Endothelial cell of umbilical vein (primary cell): ENCODE measurements at regions not wholly inside any gene's neighbourhood (a gene's known extent, or its start where the extent isn't known, plus 50 kb on each side); places are given as distances from the start of the nearest gene placed in this dataset.

Experiments
- BruUV-seq: library from RNA; stranded (reverse); fragments of 400-500 nt; replicated peaks from 2 replicates; lab custom pipeline; 2021; lab: Mats Ljungman, UMichigan
- CTCF ChIA-PET: fragments of 300-600, 350-600 bp; sonication (Branson Sonifier 250); formaldehyde crosslinking; loops from one replicate; lab custom pipeline; 2021; ENCODE audit warnings: antibody characterized with exemption, inconsistent platforms; lab: Charles Lee
- POLR2A ChIA-PET: fragments of 300-600, 350-600 bp; sonication (Branson Sonifier 250); formaldehyde crosslinking; loops from one replicate; lab custom pipeline; 2021; ENCODE audit warnings: antibody characterized with exemption, inconsistent platforms; lab: Charles Lee
- DNase-seq: peaks from one replicate; pipeline ENCODE4 v3.0.0-alpha.2; 2011; ENCODE audit warnings: low read depth, low spot score
- FAIRE-seq: peaks from 2 replicates; lab custom pipeline; 2011; peaks lifted over from hg19 to GRCh38; lab: Jason Lieb, UNC
- H2AFZ ChIP-seq: 2 replicates; pipeline ENCODE4 v1.6.0; 2012; ENCODE audit warnings: low read depth, low read length, control low read depth, inconsistent platforms
- H3K27ac ChIP-seq: 2 replicates; pipeline ENCODE4 v1.5.1; 2011; ENCODE audit warnings: low read depth, mild to moderate bottlenecking, control low read depth, low read length, moderate library complexity; ENCODE audit not compliant: insufficient read depth
- H3K27me3 ChIP-seq, 2 experiments: 2 replicates each; pipeline versions ENCODE4 v1.6.0 to v1.6.1; 2011; ENCODE audit warnings: low read length in 2 of 2, mixed read lengths in 1 of 2; ENCODE audit not compliant: control insufficient read depth in 2 of 2, insufficient read depth in 2 of 2
- H3K36me3 ChIP-seq, 2 experiments: 2 replicates in 1 of 2; 3 replicates in 1 of 2; pipeline ENCODE4 v1.5.1; 2011; ENCODE audit warnings: low read length in 2 of 2, mild to moderate bottlenecking in 1 of 2, moderate library complexity in 1 of 2; ENCODE audit not compliant: control insufficient read depth in 2 of 2, insufficient read depth in 2 of 2; ENCODE audit errors: extremely low read depth in 1 of 2
- H3K4me1 ChIP-seq: 3 replicates; pipeline ENCODE4 v1.5.1; 2011; ENCODE audit warnings: mild to moderate bottlenecking, low read length; ENCODE audit not compliant: control insufficient read depth, insufficient read depth; ENCODE audit errors: extremely low read depth
- H3K4me2 ChIP-seq: 2 replicates; pipeline ENCODE4 v1.6.1; 2011; ENCODE audit warnings: low read length, control low read depth, mixed read lengths; ENCODE audit not compliant: insufficient read depth
- H3K4me3 ChIP-seq, 3 experiments: fragments of 200-600 bp in 1 of 3; sonication (generic), shearing (Covaris generic) in 1 of 3; replicated peaks in 1 of 3; 2 replicates each; pipeline ENCODE4 v1.5.1; 2011 to 2016; ENCODE audit warnings: control low read depth in 3 of 3, low read length in 3 of 3, mild to moderate bottlenecking in 2 of 3, inconsistent platforms in 1 of 3, low read depth in 1 of 3, moderate library complexity in 1 of 3; ENCODE audit not compliant: insufficient read depth in 1 of 3
- H3K79me2 ChIP-seq: 2 replicates; pipeline ENCODE4 v1.6.0; 2012; ENCODE audit warnings: low read length, inconsistent platforms; ENCODE audit not compliant: control insufficient read depth, insufficient read depth
- H3K9ac ChIP-seq: replicated peaks from 2 replicates; pipeline ENCODE3; 2011; ENCODE audit warnings: low read length, control low read depth; ENCODE audit not compliant: insufficient read depth; ENCODE audit errors: extremely low read depth
- H3K9me1 ChIP-seq: replicated peaks from 3 replicates; pipeline ENCODE4 v1.6.0; 2011; ENCODE audit warnings: mild to moderate bottlenecking, low read length; ENCODE audit not compliant: control insufficient read depth, insufficient read depth; ENCODE audit errors: extremely low read depth
- H3K9me3 ChIP-seq: replicated peaks from 2 replicates; pipeline ENCODE4 v1.5.1; 2012; ENCODE audit warnings: low read length, inconsistent platforms; ENCODE audit not compliant: control insufficient read depth, insufficient read depth
- H4K20me1 ChIP-seq: replicated peaks from 2 replicates; pipeline ENCODE3; 2011; ENCODE audit warnings: mild to moderate bottlenecking, low read length; ENCODE audit not compliant: control insufficient read depth, insufficient read depth; ENCODE audit errors: extremely low read depth
- CTCF ChIP-seq, 2 donors: IDR thresholded peaks; 1 replicate in 1 of 2; 2 replicates in 1 of 2; pipeline ENCODE4 v1.5.1; 2011; ENCODE audit warnings: low read length in 2 of 2, mild to moderate bottlenecking in 2 of 2, moderate library complexity in 2 of 2, control low read depth in 1 of 2, inconsistent platforms in 1 of 2, low read depth in 1 of 2; ENCODE audit not compliant: insufficient read depth in 1 of 2; ENCODE audit errors: extremely low read depth in 1 of 2
- EZH2 ChIP-seq: IDR thresholded peaks from 2 replicates; pipeline ENCODE4 v1.6.1; 2012; ENCODE audit warnings: borderline replicate concordance, low read depth, mild to moderate bottlenecking, moderate library complexity, low read length, inconsistent platforms; ENCODE audit not compliant: severe bottlenecking
- FOS ChIP-seq: IDR thresholded peaks from 2 replicates; pipeline ENCODE4 v1.6.1; 2011; ENCODE audit warnings: mild to moderate bottlenecking, low read length, moderate library complexity, borderline replicate concordance; ENCODE audit not compliant: insufficient read depth
- GATA2 ChIP-seq: IDR thresholded peaks from 2 replicates; pipeline ENCODE4 v1.7.0; 2011; ENCODE audit warnings: low read depth, mild to moderate bottlenecking, moderate library complexity, mixed read lengths, low read length; ENCODE audit not compliant: insufficient read length, insufficient read depth
- JUN ChIP-seq: IDR thresholded peaks from 2 replicates; pipeline ENCODE4 v1.6.1; 2011; ENCODE audit warnings: borderline replicate concordance, low read depth; ENCODE audit not compliant: insufficient read length, insufficient read depth
- MAX ChIP-seq: IDR thresholded peaks from 2 replicates; pipeline ENCODE4 v1.6.1; 2011; ENCODE audit not compliant: insufficient read depth, insufficient read length
- MYC ChIP-seq: IDR thresholded peaks from one replicate; pipeline ENCODE4 v1.6.1; 2011; ENCODE audit warnings: mild to moderate bottlenecking, low read depth, low read length
- POLR2A ChIP-seq: IDR thresholded peaks from 2 replicates; pipeline ENCODE4 v1.6.1; 2012; ENCODE audit warnings: low read depth, mild to moderate bottlenecking, control low read depth, low read length
- POLR2AphosphoS5 ChIP-seq: IDR thresholded peaks from 2 replicates; pipeline ENCODE4 v1.6.1; 2012; ENCODE audit warnings: low read depth, mild to moderate bottlenecking, control low read depth, low read length, moderate library complexity; ENCODE audit not compliant: insufficient read depth
- dilution Hi-C: fragments of 300-500 bp; cut with MboI; formaldehyde crosslinking; loops from one replicate; pipeline ENCODE4 v1.15.0; 2019; ENCODE audit warnings: low sequenced_read_pairs; ENCODE audit not compliant: extremely low pct_ligation_motif_present
- intact Hi-C: fragments of 100-400 bp; cut with micrococcal nuclease; formaldehyde crosslinking; loops from one replicate; pipeline ENCODE4 v1.10.0; 2022

- no peak for FAIRE-seq
- ChIA-PET POLR2A (no interaction called here), CTCF (interaction anchor here (1.3 to 1.5 kb wide), 3 partner anchors 9 to 153 kb away, joined by 3 to 6 read pairs (median 5); no protein-coding TSS in a partner anchor)
- no peaks in the 10 kb centered on the region for H4K20me1 ChIP-seq
- H3K9ac ChIP-seq: no peak overlapping the region
- no peaks in the 10 kb centered on the region for H3K79me2 ChIP-seq
- intact Hi-C loops: no loop called here
- peaks cover 6 to 28% of the 10 kb centered on the region in 2 experiments for H3K27me3 ChIP-seq
- no peaks in the 10 kb centered on the region for H3K4me1 ChIP-seq
- no TSS peak for BruUV-seq
- no peak for DNase-seq
- TF ChIP-seq MAX (no peak), POLR2A (no peak), JUN (no peak), GATA2 (no peak), EZH2 (no peak), POLR2AphosphoS5 (no peak), FOS (no peak), MYC (no peak), CTCF (IDR thresholded peaks at IDR 0.05; ENCODE audit: extremely low read depth in 1 of 2, insufficient read depth in 1 of 2, low read depth in 1 of 2, low read length in 2 of 2) (no peak)
- H3K9me3 ChIP-seq: no peaks in the 10 kb centered on the region
- H3K9me1 ChIP-seq: no peaks in the 10 kb centered on the region
- no peak overlapping the region for H2AFZ ChIP-seq
- dilution Hi-C loops: no loop called here
- H3K27ac ChIP-seq: no peak overlapping the region
- H3K4me3 ChIP-seq: no peak overlapping the region
- no peaks in the 10 kb centered on the region for H3K36me3 ChIP-seq
- H3K4me2 ChIP-seq: no peak overlapping the region
These were observed 152.2 kb upstream of the OR4E1 start for GRCh38 chr14:21825845-21826244.
